Smooth muscle cell (in vitro differentiated cells): ENCODE measurements at regions not wholly inside any gene's neighbourhood (a gene's known extent, or its start where the extent isn't known, plus 50 kb on each side); places are given as distances from the start of the nearest gene placed in this dataset.

Source experiments
- DNase-seq: peaks from one replicate; lab custom pipeline; 2025; ENCODE audit not compliant: unreplicated experiment; lab: John Stamatoyannopoulos, UW
- H2AFZ ChIP-seq: fragments of 200-600 bp; sonication (generic); 2 replicates; pipeline ENCODE4 v1.6.0; 2016; ENCODE audit warnings: antibody characterized with exemption, low read depth, mild to moderate bottlenecking
- H3F3A ChIP-seq: fragments of 200-600 bp; sonication (generic); 2 replicates; pipeline ENCODE4 v1.6.0; 2017; ENCODE audit warnings: antibody characterized with exemption, low read depth
- H3K27ac ChIP-seq: fragments of 200-600 bp; sonication (generic); 2 replicates; pipeline ENCODE4 v1.5.1; 2016; ENCODE audit warnings: low read depth, mild to moderate bottlenecking
- H3K27me3 ChIP-seq: fragments of 200-600 bp; sonication (generic); 2 replicates; pipeline ENCODE4 v1.6.1; 2016; ENCODE audit warnings: low read depth, mild to moderate bottlenecking
- H3K36me3 ChIP-seq: fragments of 200-600 bp; sonication (generic); 2 replicates; pipeline ENCODE4 v1.5.1; 2016; ENCODE audit warnings: low read depth
- H3K4me1 ChIP-seq: fragments of 200-600 bp; sonication (generic); 2 replicates; pipeline ENCODE4 v1.5.1; 2016; ENCODE audit warnings: low read depth
- H3K4me2 ChIP-seq: fragments of 200-600 bp; sonication (generic); 2 replicates; pipeline ENCODE4 v1.6.0; 2016; ENCODE audit warnings: mild to moderate bottlenecking
- H3K4me3 ChIP-seq: fragments of 200-600 bp; sonication (generic); 2 replicates; pipeline ENCODE4 v1.5.1; 2016; ENCODE audit warnings: mild to moderate bottlenecking
- H3K79me2 ChIP-seq: fragments of 200-600 bp; sonication (generic); 2 replicates; pipeline ENCODE4 v1.6.0; 2016; ENCODE audit warnings: low read depth, mild to moderate bottlenecking
- H3K9ac ChIP-seq: fragments of 200-600 bp; sonication (generic); 2 replicates; pipeline ENCODE4 v1.6.0; 2016; ENCODE audit warnings: low read depth
- H3K9me3 ChIP-seq: fragments of 200-600 bp; sonication (generic); replicated peaks from 2 replicates; pipeline ENCODE4 v1.5.1; 2016; ENCODE audit warnings: low read depth
- H4K20me1 ChIP-seq: fragments of 200-600 bp; sonication (generic); 2 replicates; pipeline ENCODE4 v1.6.0; 2016; ENCODE audit warnings: low read depth
- CTCF ChIP-seq: fragments of 200-600 bp; sonication (generic); IDR thresholded peaks from 2 replicates; pipeline ENCODE4 v1.5.1; 2017; ENCODE audit warnings: borderline replicate concordance, mild to moderate bottlenecking, antibody characterized with exemption; ENCODE audit not compliant: insufficient read depth, poor library complexity, severe bottlenecking
- WGBS: methylation state at CpG from one replicate; pipeline ENCODE4 v1.1.7; 2016; ENCODE audit warnings: low lambda C conversion rate; 5-methylcytosine and 5-hydroxymethylcytosine counted together

DNA sequence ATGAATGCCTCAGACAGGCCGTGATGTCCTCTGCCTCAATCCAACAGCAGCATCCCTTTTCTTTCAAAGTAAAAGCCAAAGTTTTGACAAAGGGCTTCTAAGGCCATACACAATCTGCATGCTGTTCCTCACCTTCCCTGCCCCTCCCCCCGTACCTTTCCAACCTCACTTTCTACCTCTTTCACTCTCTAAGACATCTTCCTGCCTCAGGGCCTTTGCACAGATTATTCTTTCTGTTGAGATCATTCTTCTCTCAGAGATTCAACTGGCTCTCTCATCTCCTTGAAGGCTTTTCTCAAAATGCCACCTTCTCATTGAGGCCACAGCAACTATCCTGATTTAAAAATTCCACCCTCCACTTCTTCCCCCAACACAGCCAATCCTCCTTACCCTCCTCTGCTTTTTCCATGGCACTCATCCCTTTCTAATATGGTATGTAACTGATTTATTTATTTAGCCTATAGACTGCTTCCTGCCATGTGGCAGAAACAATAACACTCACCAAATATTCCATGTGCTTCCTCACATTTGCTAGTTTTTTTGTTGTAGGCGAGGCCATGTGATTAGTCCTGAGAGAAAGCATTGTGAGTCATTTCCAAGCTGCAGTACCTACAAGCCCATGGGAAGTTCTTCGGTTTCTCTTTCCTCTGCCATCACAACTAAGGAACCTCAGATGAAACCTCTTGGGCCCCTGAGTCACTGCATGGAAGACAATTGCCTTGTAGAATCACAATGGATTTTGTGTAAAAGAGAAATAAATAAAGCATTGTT is 58.7 kb upstream of the GADD45A start:
- no peaks in the 10 kb centered on the region for H3F3A ChIP-seq
- H4K20me1 ChIP-seq = no peaks in the 10 kb centered on the region
- no peaks in the 10 kb centered on the region for H3K36me3 ChIP-seq
- no peak for TF ChIP-seq CTCF
- H3K4me1 ChIP-seq = no peaks in the 10 kb centered on the region
- H3K27ac ChIP-seq = no peak overlapping the region
- H3K79me2 ChIP-seq = no peaks in the 10 kb centered on the region
- no peaks in the 10 kb centered on the region for H3K27me3 ChIP-seq
- H3K4me2 ChIP-seq = no peak overlapping the region
- 85% methylated on average over 4 of the region's 4 CpGs for WGBS
- H2AFZ ChIP-seq = no peak overlapping the region
- DNase-seq = no peak
- H3K9me3 ChIP-seq = no peaks in the 10 kb centered on the region
- H3K4me3 ChIP-seq = no peak overlapping the region
- H3K9ac ChIP-seq = no peak overlapping the region

DNA sequence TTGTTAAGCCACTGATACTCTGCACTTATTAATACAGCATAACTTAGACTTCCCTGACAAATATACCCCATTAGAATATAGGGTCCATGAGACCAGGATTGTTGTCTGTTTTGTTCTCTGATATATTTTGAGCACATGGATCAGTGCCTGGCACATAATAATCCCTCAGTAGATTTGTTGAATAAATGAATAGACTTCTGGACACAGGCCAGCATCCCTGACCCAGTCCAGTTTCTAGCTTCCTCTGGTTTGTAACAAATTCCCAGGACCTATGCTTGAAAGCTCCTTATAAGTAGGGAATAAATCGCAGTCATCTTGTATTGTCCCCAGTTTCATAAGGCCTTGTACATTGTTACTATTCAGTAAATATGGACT is 58.2 kb upstream of the GADD45A start:
- no peak overlapping the region for H3K4me3 ChIP-seq
- H3K27me3 ChIP-seq = no peaks in the 10 kb centered on the region
- H3K4me2 ChIP-seq = no peak overlapping the region
- no peaks in the 10 kb centered on the region for H4K20me1 ChIP-seq
- H3F3A ChIP-seq = no peaks in the 10 kb centered on the region
- no peak overlapping the region for H3K27ac ChIP-seq
- H2AFZ ChIP-seq = no peak overlapping the region
- TF ChIP-seq CTCF = no peak
- 100% methylated on average over 1 of the region's 1 CpG for WGBS
- no peaks in the 10 kb centered on the region for H3K9me3 ChIP-seq
- H3K36me3 ChIP-seq = no peaks in the 10 kb centered on the region
- H3K9ac ChIP-seq = no peak overlapping the region
- H3K79me2 ChIP-seq = no peaks in the 10 kb centered on the region
- no peak for DNase-seq
- H3K4me1 ChIP-seq = no peaks in the 10 kb centered on the region

GRCh38 chr1:67627336-67627735 is 57.7 kb upstream of the GADD45A start:
- WGBS = 92% methylated on average over 3 of the region's 3 CpGs
- Histone ChIP-seq H4K20me1 (no peaks in the 10 kb centered on the region), H3K9ac (no peak overlapping the region), H2AFZ (no peak overlapping the region), H3F3A (no peaks in the 10 kb centered on the region), H3K27me3 (no peaks in the 10 kb centered on the region), H3K9me3 (no peaks in the 10 kb centered on the region), H3K4me2 (no peak overlapping the region), H3K4me3 (no peak overlapping the region), H3K27ac (no peak overlapping the region), H3K36me3 (no peaks in the 10 kb centered on the region), H3K79me2 (no peaks in the 10 kb centered on the region), H3K4me1 (no peaks in the 10 kb centered on the region)
- TF ChIP-seq CTCF = no peak
- no peak for DNase-seq

GRCh38 chr1:67627906-67628305 is 57.1 kb upstream of the GADD45A start:
- no peaks in the 10 kb centered on the region for H3K4me1 ChIP-seq
- no peak for DNase-seq
- TF ChIP-seq CTCF = no peak

More at GRCh38 chr1:67627906-67628305, 57.1 kb upstream of the GADD45A start:
- no peaks in the 10 kb centered on the region for H4K20me1 ChIP-seq
- H3K4me2 ChIP-seq = no peak overlapping the region
- H3K27ac ChIP-seq = no peak overlapping the region
- H3F3A ChIP-seq = no peaks in the 10 kb centered on the region
- H3K36me3 ChIP-seq = no peaks in the 10 kb centered on the region
- no peak overlapping the region for H3K9ac ChIP-seq
- H3K79me2 ChIP-seq = no peaks in the 10 kb centered on the region
- H3K27me3 ChIP-seq = no peaks in the 10 kb centered on the region
- H2AFZ ChIP-seq = no peak overlapping the region
- H3K4me3 ChIP-seq = no peak overlapping the region
- 96% methylated on average over 5 of the region's 5 CpGs for WGBS
- no peaks in the 10 kb centered on the region for H3K9me3 ChIP-seq
